Germinal center (tissue), 1 donor: ENCODE measurements at regions not wholly inside any gene's neighbourhood (a gene's known extent, or its start where the extent isn't known, plus 50 kb on each side); places are given as distances from the start of the nearest gene placed in this dataset.
"Not testable (repeated sequence)": the region's sequence is repeated elsewhere in the genome, so short reads cannot be mapped to it uniquely, and the experiment has no call there.

Source experiments
- DNase-seq: peaks from one replicate; pipeline ENCODE4 v3.0.0; 2012; ENCODE audit warnings: mixed read lengths, low spot score

GRCh38 chr9:71364186-71364955 lies 242.9 kb upstream of the TRPM3 start:
- DNase-seq = no peak

DNA sequence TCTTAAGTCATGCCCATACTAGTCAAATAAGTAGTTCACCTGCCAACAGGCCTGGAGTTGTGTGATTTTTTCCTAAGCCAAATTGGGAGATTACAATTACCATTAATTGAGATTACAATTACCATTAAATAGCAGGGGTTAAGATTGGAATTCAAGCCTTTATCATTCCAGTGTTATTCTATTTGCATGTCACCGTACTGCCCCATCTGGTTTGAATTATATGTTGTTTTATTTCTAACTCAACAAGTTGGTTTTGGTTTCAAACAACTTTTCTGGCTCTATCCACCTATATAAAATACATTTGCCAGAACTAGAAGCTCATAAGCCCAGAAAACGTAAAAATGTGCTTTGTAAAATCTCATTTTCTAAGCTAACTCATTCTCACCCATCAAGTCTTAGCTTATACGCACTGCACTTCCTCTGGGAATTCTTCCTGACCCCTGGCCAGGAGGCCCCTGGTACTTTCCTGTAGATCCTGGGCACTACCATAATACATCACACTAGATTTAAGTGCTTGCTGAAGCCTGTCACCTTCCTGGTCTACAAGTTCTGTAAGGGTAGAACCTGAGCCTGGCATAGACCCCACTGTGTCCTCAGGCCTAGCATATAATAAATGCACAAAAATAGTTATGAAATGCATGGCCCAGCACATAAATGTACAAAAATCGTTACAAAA lies 242.0 kb upstream of the TRPM3 start:
- DNase-seq = no peak

GRCh38 chr9:71361357-71361756 lies 239.9 kb upstream of the TRPM3 start:
- DNase-seq = no peak

DNA sequence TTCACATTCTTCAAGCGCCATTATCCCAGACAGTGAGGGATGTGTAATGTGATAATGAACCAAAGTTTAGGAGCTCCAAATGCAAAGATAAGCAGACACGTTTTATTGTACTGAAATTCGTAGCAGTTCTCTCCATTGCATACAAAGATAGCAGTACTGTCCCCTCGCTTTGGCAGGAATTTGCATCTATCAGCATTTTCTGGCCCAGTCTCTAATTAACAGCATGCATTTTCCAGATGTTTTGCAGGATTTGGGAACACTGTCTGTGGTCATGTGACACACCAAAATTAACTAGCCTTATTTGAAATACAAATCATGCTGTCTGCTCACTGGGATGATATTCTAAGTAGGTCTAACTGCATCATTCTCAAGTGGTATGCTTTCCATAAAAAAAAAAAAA lies 235.9 kb upstream of the TRPM3 start:
- DNase-seq = no peak

GRCh38 chr9:71355884-71356283 lies 234.5 kb upstream of the TRPM3 start:
- no peak for DNase-seq

DNA sequence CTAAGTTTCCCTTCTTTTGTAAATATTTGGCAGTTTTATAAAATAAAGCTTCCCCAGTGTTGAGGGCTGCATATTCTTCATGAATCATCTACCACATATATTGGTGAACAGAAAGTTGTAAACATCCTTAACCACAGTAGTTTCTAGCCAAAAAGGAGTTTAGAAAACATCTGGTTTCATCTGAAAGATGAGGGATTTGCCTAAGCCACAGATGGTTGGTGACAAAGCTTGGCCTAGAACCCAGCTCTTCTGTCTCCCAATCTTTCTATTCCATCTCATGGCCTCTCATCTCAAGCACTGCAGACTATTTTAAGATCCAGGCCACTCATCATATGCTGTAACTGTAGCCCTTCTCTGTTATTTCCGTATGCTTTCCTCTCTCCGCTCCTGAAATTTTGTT lies 232.3 kb upstream of the TRPM3 start:
- no peak for DNase-seq

DNA sequence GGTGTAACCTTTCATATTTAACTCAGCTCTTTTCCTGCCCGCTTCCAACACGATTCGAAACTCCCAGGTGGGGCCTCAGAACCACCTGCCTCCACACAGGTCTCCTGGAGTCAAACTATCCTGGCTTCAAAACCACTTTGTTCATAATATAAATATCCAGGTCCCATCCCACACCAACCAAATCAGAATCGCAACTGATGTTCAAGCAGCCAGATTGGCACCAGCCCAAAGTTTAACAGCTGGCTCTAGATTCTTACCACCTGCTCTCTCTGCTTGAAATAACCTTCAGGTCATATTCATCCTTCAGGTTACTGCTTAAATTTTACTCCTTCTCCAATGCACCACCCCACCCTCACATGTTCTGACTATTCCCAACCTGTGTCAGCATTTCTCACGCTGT lies 231.4 kb upstream of the TRPM3 start:
- DNase-seq = no peak

DNA sequence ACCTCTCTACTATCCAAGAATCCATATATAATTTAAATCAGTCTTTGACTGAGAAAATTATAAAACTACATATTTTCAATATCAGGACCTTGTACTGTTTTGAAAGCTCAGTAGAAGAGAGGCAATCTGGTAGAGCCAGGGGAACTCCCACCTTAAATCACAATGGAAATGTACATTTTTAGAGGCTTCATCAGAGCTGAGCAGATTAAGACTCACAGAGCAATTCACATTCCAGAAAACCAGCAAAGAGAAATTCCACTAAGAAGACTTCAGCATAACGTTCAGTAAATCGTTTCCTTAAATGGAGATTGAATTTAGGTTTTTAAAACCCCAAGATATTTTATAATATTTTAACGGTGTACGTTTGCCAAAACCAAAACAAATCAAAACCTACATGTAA lies 227.8 kb upstream of the TRPM3 start:
- DNase-seq = no peak

- no peak for DNase-seq
Observed at GRCh38 chr9:71333321-71333720, 211.9 kb upstream of the TRPM3 start.

- no peak for DNase-seq
Observed at GRCh38 chr9:71331603-71332002, 210.2 kb upstream of the TRPM3 start.

GRCh38 chr9:71329873-71330272 lies 208.5 kb upstream of the TRPM3 start:
- DNase-seq = no peak

DNA sequence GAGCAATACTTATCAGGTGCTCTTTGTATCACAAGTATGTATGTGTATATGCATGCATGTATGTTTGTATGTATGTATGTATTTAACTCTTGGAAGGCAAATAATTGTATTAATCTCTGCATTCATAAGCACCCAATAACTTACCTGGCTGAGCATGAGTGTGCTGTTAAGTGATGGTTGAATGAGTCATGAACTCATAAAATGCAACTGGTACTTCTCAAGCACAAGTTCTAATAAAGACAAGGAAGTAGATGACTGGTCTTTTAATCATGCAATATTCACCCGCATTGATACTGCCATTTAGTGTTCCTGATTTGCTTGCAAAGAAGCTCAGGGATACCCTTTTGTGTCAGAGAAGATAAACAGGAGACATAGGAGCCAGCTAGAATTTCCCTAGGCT lies 204.9 kb upstream of the TRPM3 start:
- DNase-seq = no peak

GRCh38 chr9:71323357-71323756 lies 201.9 kb upstream of the TRPM3 start:
- DNase-seq = no peak

DNA sequence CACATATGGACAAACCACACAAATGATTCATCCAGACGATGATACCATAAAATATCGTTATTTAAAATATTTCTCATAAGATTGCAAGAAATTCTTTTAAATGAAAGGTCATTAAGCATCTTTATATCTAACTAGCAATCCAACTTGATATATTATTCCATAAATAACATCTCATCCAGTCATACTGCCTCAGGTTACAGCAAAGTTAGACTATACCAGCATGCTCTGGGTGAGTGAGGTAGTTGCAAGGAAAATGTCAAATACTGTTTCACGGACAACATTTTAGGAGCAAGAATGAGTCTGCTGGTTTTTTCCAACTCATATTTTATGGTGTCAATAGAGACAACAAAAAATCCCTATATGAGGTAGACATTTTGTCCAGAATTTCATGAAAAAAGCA lies 200.9 kb upstream of the TRPM3 start:
- no peak for DNase-seq

- no peak for DNase-seq
Observed at GRCh38 chr9:71308454-71308853, 187.0 kb upstream of the TRPM3 start.

GRCh38 chr9:71306134-71306533 lies 184.7 kb upstream of the TRPM3 start:
- DNase-seq = no peak

DNA sequence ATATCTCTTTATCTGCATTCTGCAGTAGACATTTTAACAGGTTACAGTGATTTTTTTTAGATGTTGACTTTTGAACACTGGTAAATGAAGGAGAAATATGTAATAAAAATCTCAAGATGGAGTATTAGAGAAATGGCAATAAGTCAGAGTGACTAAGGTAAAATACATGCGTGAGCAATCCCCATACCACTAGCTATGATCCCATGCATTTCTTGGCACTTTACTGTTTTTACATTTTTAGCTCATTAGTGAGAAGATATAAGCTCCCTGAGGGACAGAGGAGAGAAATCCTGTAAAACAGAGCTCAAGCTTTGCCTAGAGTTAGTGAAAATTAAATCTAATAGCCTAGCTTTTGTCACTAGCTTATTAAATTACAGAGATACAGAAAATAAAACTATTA lies 181.9 kb upstream of the TRPM3 start:
- no peak for DNase-seq

GRCh38 chr9:71302776-71303175 lies 181.4 kb upstream of the TRPM3 start:
- DNase-seq = no peak

DNA sequence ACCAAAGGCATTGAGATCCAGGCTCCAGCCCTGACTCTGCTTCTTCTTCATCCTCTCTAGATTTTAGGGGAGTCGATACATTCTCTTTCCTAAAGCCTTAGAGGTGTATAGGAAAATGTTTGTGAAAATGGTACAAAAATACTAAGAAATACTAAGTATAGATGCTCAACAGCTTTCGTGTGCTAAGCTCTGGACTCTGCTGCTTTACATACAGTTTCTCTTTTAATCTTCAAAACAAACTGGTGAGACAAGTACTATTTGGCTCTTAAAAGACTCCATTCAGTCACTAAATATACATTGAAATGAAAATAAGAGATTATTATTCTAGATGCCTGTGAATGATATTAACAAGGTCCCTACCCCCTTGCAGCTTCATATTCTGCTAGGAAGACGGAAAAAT lies 174.5 kb upstream of the TRPM3 start:
- no peak for DNase-seq

GRCh38 chr9:71286146-71286545 lies 164.7 kb upstream of the TRPM3 start:
- DNase-seq = no peak

- DNase-seq = peak; percentile 5
Observed at GRCh38 chr9:71285191-71285656, 163.8 kb upstream of the TRPM3 start.

DNA sequence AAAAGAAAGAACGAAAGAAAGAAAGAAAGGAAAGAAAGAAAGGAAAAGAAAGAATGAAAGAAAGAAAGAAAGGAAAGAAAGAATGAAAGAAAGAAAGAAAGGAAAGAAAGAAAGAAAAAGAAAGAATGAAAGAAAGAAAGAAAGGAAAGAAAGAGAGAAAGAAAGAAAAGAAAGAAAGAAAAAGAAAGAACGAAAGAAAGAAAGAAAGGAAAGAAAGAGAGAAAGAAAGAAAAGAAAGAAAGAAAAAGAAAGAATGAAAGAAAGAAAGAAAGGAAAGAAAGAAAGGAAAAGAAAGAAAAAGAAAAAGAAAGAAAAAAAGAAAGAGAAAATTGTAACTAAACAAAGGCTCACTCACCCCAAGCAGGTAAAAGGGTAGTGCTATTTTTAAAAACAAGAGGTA lies 160.7 kb upstream of the TRPM3 start:
- DNase-seq = not testable (repeated sequence)

- no peak for DNase-seq
Observed at GRCh38 chr9:71279151-71279739, 157.8 kb upstream of the TRPM3 start.
